ENCODE measurements at regions not wholly inside any gene's neighbourhood (a gene's known extent, or its start where the extent isn't known, plus 50 kb on each side); places are given as distances from the start of the nearest gene placed in this dataset.
A peak's percentile ranks its signal among the peaks of the same experiment; 100 is the strongest.

GRCh38 chr4:137131201-137131600, 401.1 kb downstream of the PCDH18 start:
- no peaks in the 10 kb centered on the region for H3K9me3 Mint-ChIP-seq (ENCODE audit: unreplicated experiment)
- H3K36me3 Mint-ChIP-seq (ENCODE audit: unreplicated experiment) = no peaks in the 10 kb centered on the region
- DNase-seq (ENCODE audit: extremely low spot score, unreplicated experiment) = no peak
- H3K27me3 Mint-ChIP-seq (ENCODE audit: unreplicated experiment) = no peaks in the 10 kb centered on the region
- no peak overlapping the region for H3K4me3 Mint-ChIP-seq (ENCODE audit: unreplicated experiment)
- H3K4me1 Mint-ChIP-seq (ENCODE audit: unreplicated experiment) = peaks cover 6% of the 10 kb centered on the region
- TF ChIP-seq CTCF (IDR thresholded peaks at IDR 0.05) = no peak
- H3K27ac Mint-ChIP-seq (ENCODE audit: unreplicated experiment) = no peak overlapping the region

GRCh38 chr4:137129845-137130244, 402.4 kb downstream of the PCDH18 start:
- no peaks in the 10 kb centered on the region for H3K36me3 Mint-ChIP-seq (ENCODE audit: unreplicated experiment)
- H3K27me3 Mint-ChIP-seq (ENCODE audit: unreplicated experiment) = no peaks in the 10 kb centered on the region
- no peak overlapping the region for H3K27ac Mint-ChIP-seq (ENCODE audit: unreplicated experiment)
- TF ChIP-seq CTCF (IDR thresholded peaks at IDR 0.05) = no peak
- no peak overlapping the region for H3K4me3 Mint-ChIP-seq (ENCODE audit: unreplicated experiment)
- no peak for DNase-seq (ENCODE audit: extremely low spot score, unreplicated experiment)
- H3K9me3 Mint-ChIP-seq (ENCODE audit: unreplicated experiment) = no peaks in the 10 kb centered on the region
- H3K4me1 Mint-ChIP-seq (ENCODE audit: unreplicated experiment) = peaks cover 12% of the 10 kb centered on the region

GRCh38 chr4:137129441-137129840, 402.9 kb downstream of the PCDH18 start:
- no peaks in the 10 kb centered on the region for H3K27me3 Mint-ChIP-seq (ENCODE audit: unreplicated experiment)
- H3K27ac Mint-ChIP-seq (ENCODE audit: unreplicated experiment) = no peak overlapping the region
- H3K4me1 Mint-ChIP-seq (ENCODE audit: unreplicated experiment) = peaks cover 14% of the 10 kb centered on the region
- TF ChIP-seq CTCF (IDR thresholded peaks at IDR 0.05) = no peak
- no peak overlapping the region for H3K4me3 Mint-ChIP-seq (ENCODE audit: unreplicated experiment)
- no peak for DNase-seq (ENCODE audit: extremely low spot score, unreplicated experiment)
- no peaks in the 10 kb centered on the region for H3K36me3 Mint-ChIP-seq (ENCODE audit: unreplicated experiment)
- H3K9me3 Mint-ChIP-seq (ENCODE audit: unreplicated experiment) = no peaks in the 10 kb centered on the region

- no peaks in the 10 kb centered on the region for H3K27me3 Mint-ChIP-seq (ENCODE audit: unreplicated experiment)
- no peak for TF ChIP-seq CTCF (IDR thresholded peaks at IDR 0.05)
- H3K4me1 Mint-ChIP-seq (ENCODE audit: unreplicated experiment) = peaks cover 14% of the 10 kb centered on the region
- H3K4me3 Mint-ChIP-seq (ENCODE audit: unreplicated experiment) = peak overlapping the region; percentile 55
- H3K9me3 Mint-ChIP-seq (ENCODE audit: unreplicated experiment) = no peaks in the 10 kb centered on the region
- no peak for DNase-seq (ENCODE audit: extremely low spot score, unreplicated experiment)
- H3K36me3 Mint-ChIP-seq (ENCODE audit: unreplicated experiment) = no peaks in the 10 kb centered on the region
- no peak overlapping the region for H3K27ac Mint-ChIP-seq (ENCODE audit: unreplicated experiment)
Measured at GRCh38 chr4:137125011-137125410, 407.3 kb downstream of the PCDH18 start.

- Mint-ChIP-seq H3K36me3 (ENCODE audit: unreplicated experiment) (no peaks in the 10 kb centered on the region), H3K9me3 (ENCODE audit: unreplicated experiment) (peaks cover under 1% of the 10 kb centered on the region), H3K27me3 (ENCODE audit: unreplicated experiment) (no peaks in the 10 kb centered on the region), H3K4me1 (ENCODE audit: unreplicated experiment) (peaks cover 14% of the 10 kb centered on the region), H3K27ac (ENCODE audit: unreplicated experiment) (no peak overlapping the region), H3K4me3 (ENCODE audit: unreplicated experiment) (peak overlapping the region; percentile 55)
- peak; percentile 84 for TF ChIP-seq CTCF (IDR thresholded peaks at IDR 0.05)
- DNase-seq (ENCODE audit: extremely low spot score, unreplicated experiment) = no peak
Measured at GRCh38 chr4:137124278-137124932, 407.9 kb downstream of the PCDH18 start.
